MCF 10A (cell line): ENCODE measurements at regions not wholly inside any gene's neighbourhood (a gene's known extent, or its start where the extent isn't known, plus 50 kb on each side); places are given as distances from the start of the nearest gene placed in this dataset.
"Not testable (repeated sequence)": the region's sequence is repeated elsewhere in the genome, so short reads cannot be mapped to it uniquely, and the experiment has no call there.

ENCODE experiments used
- BruUV-seq: library from RNA; stranded (reverse); fragments of 400-500 nt; replicated peaks from 2 replicates; lab custom pipeline; 2021; lab: Mats Ljungman, UMichigan
- CTCF ChIA-PET: fragments of 300-600 bp; sonication (Branson Sonifier 250); formaldehyde crosslinking; extraction: SDS; loops from one replicate; lab custom pipeline; 2021; ENCODE audit warnings: antibody characterized with exemption, inconsistent platforms; lab: Yijun Ruan, JAX
- POLR2A ChIA-PET: fragments of 300-600, 350-650 bp; sonication (Branson Sonifier 250); formaldehyde crosslinking; extraction: SDS; loops from one replicate; lab custom pipeline; 2020; ENCODE audit warnings: antibody characterized with exemption, inconsistent platforms; lab: Yijun Ruan, JAX
- DNase-seq: peaks from one replicate; pipeline ENCODE4 v3.0.0-alpha.2; 2018; ENCODE audit not compliant: unreplicated experiment
- H3K27ac Mint-ChIP-seq: one replicate; pipeline ENCODE4 v1.8.0; 2022; ENCODE audit warnings: mild to moderate bottlenecking, low read depth, mixed read lengths; ENCODE audit not compliant: unreplicated experiment
- H3K27me3 Mint-ChIP-seq: one replicate; pipeline ENCODE4 v1.8.0; 2022; ENCODE audit warnings: mixed read lengths; ENCODE audit not compliant: insufficient read depth, unreplicated experiment
- H3K36me3 Mint-ChIP-seq: one replicate; pipeline ENCODE4 v1.8.0; 2022; ENCODE audit warnings: mild to moderate bottlenecking, moderate library complexity, mixed read lengths; ENCODE audit not compliant: insufficient read depth, unreplicated experiment
- H3K4me1 Mint-ChIP-seq: one replicate; pipeline ENCODE4 v1.8.0; 2022; ENCODE audit warnings: mixed read lengths; ENCODE audit not compliant: insufficient read depth, unreplicated experiment
- H3K4me3 Mint-ChIP-seq: one replicate; pipeline ENCODE4 v1.8.0; 2022; ENCODE audit warnings: mild to moderate bottlenecking, moderate library complexity, mixed read lengths; ENCODE audit not compliant: unreplicated experiment
- H3K9me3 Mint-ChIP-seq: one replicate; pipeline ENCODE4 v1.8.0; 2022; ENCODE audit warnings: mixed read lengths; ENCODE audit not compliant: unreplicated experiment
- intact Hi-C: fragments of 100-400 bp; cut with micrococcal nuclease; formaldehyde crosslinking; loops from 2 replicates; pipeline ENCODE4 v1.14.1; 2022
- TF ChIP-seq, protein P1 (sequence below): fragments of 200-600 bp; IDR thresholded peaks from one replicate; pipeline ENCODE4 v1.8.0; 2022; ENCODE audit warnings: antibody characterized with exemption, mild to moderate bottlenecking; ENCODE audit not compliant: unreplicated experiment

DNA sequence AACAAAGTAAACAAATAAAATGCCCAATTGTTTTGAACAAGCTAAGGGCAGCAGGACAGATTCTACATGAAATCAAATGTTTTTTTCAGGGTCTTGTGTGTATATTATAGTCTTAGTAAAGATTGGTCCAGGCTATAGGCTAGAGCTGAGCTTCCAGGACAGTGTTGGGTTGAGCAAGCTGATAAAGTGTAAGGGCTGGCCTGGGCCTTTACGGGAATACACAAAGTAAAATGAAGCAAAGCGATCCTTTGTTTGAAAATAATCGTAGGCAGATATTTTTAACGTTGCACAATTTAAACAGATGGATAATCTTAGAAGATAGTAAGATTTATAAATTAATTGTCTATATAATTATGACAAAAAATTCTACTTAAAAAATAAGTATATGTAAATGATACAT lies 1204.6 kb downstream of the OTOL1 start:
- H3K9me3 Mint-ChIP-seq, result no peaks in the 10 kb centered on the region

DNA sequence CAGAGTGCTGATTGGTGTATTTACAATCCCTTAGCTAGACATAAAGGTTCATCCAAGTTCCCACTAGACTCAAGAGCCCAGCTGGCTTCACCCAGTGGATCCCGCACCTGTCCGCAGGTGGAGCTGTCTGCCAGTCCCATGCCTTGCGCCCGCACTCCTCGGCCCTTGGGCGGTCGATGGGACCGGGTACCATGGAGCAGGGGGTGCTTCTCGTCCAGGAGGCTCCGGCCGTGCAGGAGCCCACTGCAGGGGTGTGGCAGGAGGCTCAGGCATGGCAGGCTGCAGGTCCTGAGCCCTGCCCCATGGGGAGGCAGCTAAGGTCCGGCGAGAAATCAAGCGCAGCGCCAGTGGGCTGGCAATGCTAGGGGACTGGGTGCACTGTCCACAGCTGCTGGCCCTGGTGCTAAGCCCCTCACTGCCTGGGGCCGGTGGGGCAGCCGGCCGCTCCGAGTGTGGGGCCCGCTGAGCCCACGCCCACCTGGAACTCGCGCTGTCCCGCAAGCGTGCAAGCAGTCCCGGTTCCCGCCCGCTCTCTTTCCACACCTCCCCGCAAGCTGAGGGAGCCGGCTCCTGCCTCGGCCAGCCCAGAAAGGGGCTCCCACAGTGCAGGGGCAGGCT lies 1206.3 kb downstream of the OTOL1 start:
- TF ChIP-seq, protein P1, sequence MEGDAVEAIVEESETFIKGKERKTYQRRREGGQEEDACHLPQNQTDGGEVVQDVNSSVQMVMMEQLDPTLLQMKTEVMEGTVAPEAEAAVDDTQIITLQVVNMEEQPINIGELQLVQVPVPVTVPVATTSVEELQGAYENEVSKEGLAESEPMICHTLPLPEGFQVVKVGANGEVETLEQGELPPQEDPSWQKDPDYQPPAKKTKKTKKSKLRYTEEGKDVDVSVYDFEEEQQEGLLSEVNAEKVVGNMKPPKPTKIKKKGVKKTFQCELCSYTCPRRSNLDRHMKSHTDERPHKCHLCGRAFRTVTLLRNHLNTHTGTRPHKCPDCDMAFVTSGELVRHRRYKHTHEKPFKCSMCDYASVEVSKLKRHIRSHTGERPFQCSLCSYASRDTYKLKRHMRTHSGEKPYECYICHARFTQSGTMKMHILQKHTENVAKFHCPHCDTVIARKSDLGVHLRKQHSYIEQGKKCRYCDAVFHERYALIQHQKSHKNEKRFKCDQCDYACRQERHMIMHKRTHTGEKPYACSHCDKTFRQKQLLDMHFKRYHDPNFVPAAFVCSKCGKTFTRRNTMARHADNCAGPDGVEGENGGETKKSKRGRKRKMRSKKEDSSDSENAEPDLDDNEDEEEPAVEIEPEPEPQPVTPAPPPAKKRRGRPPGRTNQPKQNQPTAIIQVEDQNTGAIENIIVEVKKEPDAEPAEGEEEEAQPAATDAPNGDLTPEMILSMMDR, result no peak
- H3K4me3 Mint-ChIP-seq, result no peak overlapping the region
- no peaks in the 10 kb centered on the region for H3K36me3 Mint-ChIP-seq
- no peaks in the 10 kb centered on the region for H3K27me3 Mint-ChIP-seq
- CTCF ChIA-PET, result no interaction called here
- no peak overlapping the region for H3K27ac Mint-ChIP-seq
- POLR2A ChIA-PET, result interaction anchor here (0.7 kb wide), 1 partner anchor 903 kb away, joined by 3 read pairs; no protein-coding TSS in a partner anchor
- intact Hi-C loops, result no loop called here
- H3K9me3 Mint-ChIP-seq, result no peaks in the 10 kb centered on the region
- no peak for DNase-seq
- peaks cover 9% of the 10 kb centered on the region for H3K4me1 Mint-ChIP-seq
- no TSS peak for BruUV-seq

More for the DNA sequence above, 1204.6 kb downstream of the OTOL1 start:
- TF ChIP-seq, protein P1, result no peak
- BruUV-seq, result no TSS peak
- DNase-seq, result no peak
- intact Hi-C loops, result no loop called here
- Mint-ChIP-seq H3K27ac (no peak overlapping the region), H3K4me1 (peaks cover 9% of the 10 kb centered on the region), H3K36me3 (no peaks in the 10 kb centered on the region), H3K27me3 (no peaks in the 10 kb centered on the region), H3K4me3 (no peak overlapping the region)
- ChIA-PET POLR2A (no interaction called here), CTCF (no interaction called here)

DNA sequence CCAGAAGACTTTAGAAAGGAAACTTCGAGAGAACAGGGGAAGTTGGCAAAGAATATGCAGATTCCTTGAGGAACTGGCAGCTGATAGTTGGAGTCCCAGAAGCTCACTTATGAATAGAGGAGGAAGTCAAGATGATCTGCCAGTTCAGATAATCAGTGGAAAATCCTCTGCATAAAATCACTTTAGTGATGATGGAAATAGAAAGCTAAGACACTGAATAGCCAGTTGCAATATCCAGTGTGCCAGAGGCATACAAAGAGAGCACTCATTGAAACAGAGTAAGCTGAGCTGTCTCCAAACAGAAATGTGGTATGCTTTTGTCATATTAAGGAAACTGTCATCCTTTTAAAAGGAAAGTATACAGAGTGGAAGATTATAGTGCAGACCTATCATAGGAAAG lies 1207.6 kb downstream of the OTOL1 start:
- DNase-seq, result no peak
- intact Hi-C loops, result no loop called here
- POLR2A ChIA-PET, result no interaction called here
- CTCF ChIA-PET, result interaction anchor here (0.6 to 0.7 kb wide), 4 partner anchors 18 to 185 kb away, joined by 3 to 9 read pairs (median 3); no protein-coding TSS in a partner anchor
- no peak overlapping the region for H3K4me3 Mint-ChIP-seq
- H3K27me3 Mint-ChIP-seq, result no peaks in the 10 kb centered on the region
- H3K4me1 Mint-ChIP-seq, result peaks cover 14% of the 10 kb centered on the region
- H3K36me3 Mint-ChIP-seq, result no peaks in the 10 kb centered on the region
- no peaks in the 10 kb centered on the region for H3K9me3 Mint-ChIP-seq
- H3K27ac Mint-ChIP-seq, result no peak overlapping the region
- no TSS peak for BruUV-seq
- TF ChIP-seq, protein P1, result no peak

DNA sequence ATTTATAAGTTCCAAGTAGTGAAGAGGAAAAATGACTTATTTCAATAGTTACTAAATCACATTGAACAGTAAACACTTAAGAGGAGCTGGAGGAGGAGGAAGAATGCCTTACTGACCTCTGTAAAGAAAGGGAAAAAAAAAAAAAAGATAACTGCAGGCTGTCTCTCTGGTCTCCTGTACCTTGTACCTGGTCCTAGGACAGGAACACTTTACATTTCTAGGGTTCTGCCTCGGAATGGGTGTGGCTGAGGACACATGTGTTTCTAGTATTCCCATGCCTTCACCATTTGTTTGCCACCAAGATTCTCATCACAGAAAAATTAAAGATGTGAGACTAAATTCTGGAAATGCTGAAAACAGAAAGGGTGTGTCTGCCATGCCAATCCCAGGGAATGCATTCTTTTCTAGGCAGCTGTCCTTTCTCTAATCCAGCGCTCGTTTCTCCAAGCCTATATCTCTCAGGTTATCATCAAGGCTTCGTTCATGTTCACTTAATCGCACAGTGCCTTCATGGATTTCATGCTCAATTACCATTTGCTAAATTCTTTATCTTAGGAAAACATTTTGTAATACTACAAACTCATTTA lies 1208.3 kb downstream of the OTOL1 start:
- no peak overlapping the region for H3K27ac Mint-ChIP-seq
- CTCF ChIA-PET, result interaction anchor here (0.6 to 0.7 kb wide), 2 partner anchors 19 to 184 kb away, joined by 3 to 9 read pairs; no protein-coding TSS in a partner anchor
- TF ChIP-seq, protein P1, result no peak
- H3K9me3 Mint-ChIP-seq, result no peaks in the 10 kb centered on the region
- no TSS peak for BruUV-seq
- peaks cover 14% of the 10 kb centered on the region for H3K4me1 Mint-ChIP-seq
- H3K4me3 Mint-ChIP-seq, result no peak overlapping the region
- POLR2A ChIA-PET, result no interaction called here
- H3K36me3 Mint-ChIP-seq, result no peaks in the 10 kb centered on the region
- no peaks in the 10 kb centered on the region for H3K27me3 Mint-ChIP-seq
- no peak for DNase-seq
- intact Hi-C loops, result no loop called here

DNA sequence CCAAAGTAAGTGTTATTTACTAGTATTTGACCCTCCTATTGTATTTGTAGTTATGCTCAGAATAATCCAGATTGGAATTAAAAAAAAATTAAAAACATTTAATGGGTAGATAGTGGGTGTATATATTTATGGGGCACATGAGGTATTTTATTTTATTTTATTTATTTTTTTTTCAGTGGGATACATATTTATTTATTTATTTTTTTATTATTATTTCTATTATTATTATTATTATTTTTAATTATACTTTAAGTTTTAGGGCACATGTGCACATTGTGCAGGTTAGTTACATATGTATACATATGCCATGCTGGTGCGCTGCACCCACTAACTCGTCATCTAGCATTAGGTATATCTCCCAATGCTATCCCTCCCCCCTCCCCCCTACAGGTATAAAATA lies 1211.8 kb downstream of the OTOL1 start:
- DNase-seq, POLR2A ChIA-PET, BruUV-seq, H3K27me3 Mint-ChIP-seq, H3K36me3 Mint-ChIP-seq, intact Hi-C loops, H3K4me3 Mint-ChIP-seq, H3K27ac Mint-ChIP-seq, H3K9me3 Mint-ChIP-seq, CTCF ChIA-PET: not testable (repeated sequence)
- peaks cover 14% of the 10 kb centered on the region for H3K4me1 Mint-ChIP-seq

DNA sequence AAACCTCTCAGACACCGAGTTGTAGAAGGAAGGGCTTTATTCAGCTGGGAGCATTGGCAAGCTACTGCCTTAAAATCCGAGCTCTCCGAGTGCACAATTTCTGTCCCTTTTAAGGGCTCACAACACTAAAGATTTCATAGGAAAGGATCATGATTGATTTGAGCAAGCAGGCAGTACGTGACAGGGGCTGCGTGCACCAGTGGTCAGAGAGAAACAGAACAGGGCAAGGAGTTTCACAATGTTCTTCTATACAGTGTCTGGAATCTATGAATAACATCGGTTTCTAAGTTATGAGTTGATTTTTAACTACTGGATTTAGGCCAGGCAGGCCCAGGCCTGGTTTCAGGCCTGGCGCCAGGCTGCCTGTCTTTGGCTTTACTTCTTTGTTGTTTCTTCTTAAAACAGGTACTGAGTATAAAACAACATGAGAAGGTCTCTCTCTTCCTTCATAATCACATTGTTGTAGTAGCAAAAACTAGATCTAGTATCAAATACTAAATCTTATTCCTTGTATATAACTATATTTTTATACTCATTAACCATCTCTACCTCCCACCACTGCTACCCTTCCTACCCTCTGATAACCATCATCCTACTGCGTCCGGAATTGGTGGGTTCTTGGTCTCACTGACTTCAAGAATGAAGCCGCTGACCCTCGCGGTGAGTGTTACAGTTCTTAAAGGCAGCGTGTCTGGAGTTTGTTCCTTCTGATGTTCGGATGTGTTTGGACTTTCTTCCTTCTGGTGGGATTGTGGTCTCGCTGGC lies 1212.5 kb downstream of the OTOL1 start:
- H3K36me3 Mint-ChIP-seq, H3K27me3 Mint-ChIP-seq, DNase-seq, H3K9me3 Mint-ChIP-seq, POLR2A ChIA-PET, CTCF ChIA-PET, BruUV-seq, H3K4me3 Mint-ChIP-seq, intact Hi-C loops, H3K27ac Mint-ChIP-seq: not testable (repeated sequence)
- H3K4me1 Mint-ChIP-seq, result peaks cover 14% of the 10 kb centered on the region
